Hepatic stellate cell (primary cell): ENCODE measurements at regions not wholly inside any gene's neighbourhood (a gene's known extent, or its start where the extent isn't known, plus 50 kb on each side); places are given as distances from the start of the nearest gene placed in this dataset.

ENCODE experiments used
- DNase-seq: peaks from one replicate; pipeline ENCODE4 v3.0.0; 2011; ENCODE audit warnings: low spot score

GRCh38 chr17:68660302-68660701 is 59.1 kb upstream of the FAM20A start:
- no peak for DNase-seq

GRCh38 chr17:68658999-68659780 is 58.0 kb upstream of the FAM20A start:
- DNase-seq, result no peak

GRCh38 chr17:68657576-68657975 is 56.4 kb upstream of the FAM20A start:
- no peak for DNase-seq

GRCh38 chr17:68657166-68657565 is 56.0 kb upstream of the FAM20A start:
- no peak for DNase-seq

- no peak for DNase-seq
Observed at GRCh38 chr17:68656666-68657065, 55.5 kb upstream of the FAM20A start.
